Choroid plexus epithelial cell (primary cell): ENCODE measurements at regions not wholly inside any gene's neighbourhood (a gene's known extent, or its start where the extent isn't known, plus 50 kb on each side); places are given as distances from the start of the nearest gene placed in this dataset.

Experiments
- DNase-seq: peaks from one replicate; pipeline ENCODE4 v3.0.0-alpha.2; 2010; ENCODE audit warnings: low read depth
- H3K4me3 ChIP-seq: 2 replicates; pipeline ENCODE4 v1.5.1; 2011; ENCODE audit warnings: low read depth, mild to moderate bottlenecking, control low read depth, low read length, moderate library complexity
- TF ChIP-seq, protein P1 (sequence below): conservative IDR thresholded peaks from 2 replicates; pipeline ENCODE4 v1.5.1; 2011; ENCODE audit warnings: low read depth, mild to moderate bottlenecking, control low read depth, inconsistent platforms, low read length, moderate library complexity

DNA sequence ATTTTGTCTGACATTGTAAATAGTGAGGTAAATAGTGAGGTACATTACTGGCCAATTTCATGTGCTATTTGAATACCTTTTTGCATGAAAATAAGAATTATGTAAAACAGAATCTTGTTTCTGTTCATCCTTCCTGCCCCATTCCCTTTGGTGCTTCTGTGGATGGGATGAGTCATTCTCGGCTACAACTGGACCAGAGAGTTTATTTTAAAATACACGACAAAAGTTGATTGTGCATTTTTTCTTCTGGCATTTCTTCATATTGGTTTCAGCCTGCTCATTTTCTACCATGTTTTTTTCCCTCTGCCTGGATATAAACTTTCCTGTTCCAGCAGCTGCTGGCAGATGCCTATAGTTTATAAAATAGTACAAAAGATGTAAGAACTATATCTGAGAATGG is 107.5 kb downstream of the CYSLTR2 start:
- no peak overlapping the region for H3K4me3 ChIP-seq
- peak; percentile 27 for DNase-seq
- TF ChIP-seq, protein P1, sequence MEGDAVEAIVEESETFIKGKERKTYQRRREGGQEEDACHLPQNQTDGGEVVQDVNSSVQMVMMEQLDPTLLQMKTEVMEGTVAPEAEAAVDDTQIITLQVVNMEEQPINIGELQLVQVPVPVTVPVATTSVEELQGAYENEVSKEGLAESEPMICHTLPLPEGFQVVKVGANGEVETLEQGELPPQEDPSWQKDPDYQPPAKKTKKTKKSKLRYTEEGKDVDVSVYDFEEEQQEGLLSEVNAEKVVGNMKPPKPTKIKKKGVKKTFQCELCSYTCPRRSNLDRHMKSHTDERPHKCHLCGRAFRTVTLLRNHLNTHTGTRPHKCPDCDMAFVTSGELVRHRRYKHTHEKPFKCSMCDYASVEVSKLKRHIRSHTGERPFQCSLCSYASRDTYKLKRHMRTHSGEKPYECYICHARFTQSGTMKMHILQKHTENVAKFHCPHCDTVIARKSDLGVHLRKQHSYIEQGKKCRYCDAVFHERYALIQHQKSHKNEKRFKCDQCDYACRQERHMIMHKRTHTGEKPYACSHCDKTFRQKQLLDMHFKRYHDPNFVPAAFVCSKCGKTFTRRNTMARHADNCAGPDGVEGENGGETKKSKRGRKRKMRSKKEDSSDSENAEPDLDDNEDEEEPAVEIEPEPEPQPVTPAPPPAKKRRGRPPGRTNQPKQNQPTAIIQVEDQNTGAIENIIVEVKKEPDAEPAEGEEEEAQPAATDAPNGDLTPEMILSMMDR = no peak

DNA sequence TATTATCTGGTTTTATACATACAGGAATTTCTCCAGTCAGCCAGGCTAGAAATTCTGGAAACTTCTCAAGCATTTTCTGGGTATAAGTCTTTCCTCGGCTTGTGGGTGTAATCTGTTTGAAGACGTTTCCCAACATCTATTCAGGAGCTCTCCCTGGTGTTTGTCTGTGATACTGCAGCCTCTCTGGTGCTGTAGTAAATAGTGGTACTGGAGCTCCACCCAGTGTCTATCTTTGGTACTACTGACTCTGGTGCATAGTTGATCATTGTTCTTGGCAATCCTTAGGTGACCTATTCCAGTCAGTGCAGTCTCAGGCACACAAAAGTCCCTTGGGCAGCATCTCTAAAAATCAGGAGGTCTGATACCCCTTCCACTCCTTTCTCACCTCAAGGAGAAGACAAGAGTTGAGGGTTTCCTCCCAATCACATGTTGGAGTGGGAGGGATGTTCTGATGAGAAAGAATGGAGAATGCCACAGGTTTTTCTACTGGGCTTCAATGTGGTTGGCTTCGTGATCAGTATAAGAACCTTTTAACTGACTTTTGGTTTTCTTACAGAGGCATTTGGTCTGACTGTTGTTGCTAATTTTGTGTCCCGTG is 115.5 kb downstream of the CYSLTR2 start:
- peak; percentile 97 for DNase-seq
- no peak overlapping the region for H3K4me3 ChIP-seq
- TF ChIP-seq, protein P1 = peak; percentile 99

DNA sequence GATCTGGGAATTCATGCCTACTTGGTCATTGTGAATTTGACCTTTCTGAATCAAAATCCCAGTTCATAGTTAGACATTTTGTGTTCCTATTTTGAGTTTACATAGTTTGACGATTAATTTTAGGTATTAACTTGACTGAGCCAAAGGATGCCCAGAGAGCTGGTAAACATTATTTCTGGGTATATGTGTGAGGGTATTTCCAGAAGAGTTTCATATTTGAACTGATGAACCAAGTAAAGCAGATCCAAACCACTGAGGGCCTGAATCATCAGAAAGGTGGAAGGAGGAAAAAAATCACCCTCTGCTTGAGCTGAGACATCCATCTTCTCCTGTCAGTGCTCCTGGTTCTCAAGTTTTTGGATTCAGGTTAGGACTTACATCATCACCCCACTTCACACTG is 116.6 kb downstream of the CYSLTR2 start:
- DNase-seq = no peak
- no peak overlapping the region for H3K4me3 ChIP-seq
- TF ChIP-seq, protein P1 = no peak

DNA sequence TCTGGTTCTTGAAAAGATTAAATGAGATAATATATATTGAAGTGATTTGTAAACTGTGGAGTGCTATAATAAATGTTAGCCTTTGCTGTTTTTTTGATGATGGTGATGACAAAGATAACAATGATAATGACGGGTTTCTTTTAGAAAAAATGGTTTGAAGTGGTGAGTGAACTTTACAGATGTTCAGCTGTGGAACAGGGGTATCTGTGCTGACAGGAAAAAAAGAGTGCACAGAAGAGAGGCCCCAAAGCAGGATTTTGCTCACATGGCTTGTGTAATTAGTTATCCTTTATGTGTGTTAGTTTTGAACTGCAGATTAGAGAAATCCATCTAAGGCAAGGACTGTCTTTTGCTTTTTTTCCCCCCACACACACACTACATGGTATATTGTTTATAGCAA is 119.2 kb downstream of the CYSLTR2 start:
- no peak for DNase-seq
- no peak overlapping the region for H3K4me3 ChIP-seq

DNA sequence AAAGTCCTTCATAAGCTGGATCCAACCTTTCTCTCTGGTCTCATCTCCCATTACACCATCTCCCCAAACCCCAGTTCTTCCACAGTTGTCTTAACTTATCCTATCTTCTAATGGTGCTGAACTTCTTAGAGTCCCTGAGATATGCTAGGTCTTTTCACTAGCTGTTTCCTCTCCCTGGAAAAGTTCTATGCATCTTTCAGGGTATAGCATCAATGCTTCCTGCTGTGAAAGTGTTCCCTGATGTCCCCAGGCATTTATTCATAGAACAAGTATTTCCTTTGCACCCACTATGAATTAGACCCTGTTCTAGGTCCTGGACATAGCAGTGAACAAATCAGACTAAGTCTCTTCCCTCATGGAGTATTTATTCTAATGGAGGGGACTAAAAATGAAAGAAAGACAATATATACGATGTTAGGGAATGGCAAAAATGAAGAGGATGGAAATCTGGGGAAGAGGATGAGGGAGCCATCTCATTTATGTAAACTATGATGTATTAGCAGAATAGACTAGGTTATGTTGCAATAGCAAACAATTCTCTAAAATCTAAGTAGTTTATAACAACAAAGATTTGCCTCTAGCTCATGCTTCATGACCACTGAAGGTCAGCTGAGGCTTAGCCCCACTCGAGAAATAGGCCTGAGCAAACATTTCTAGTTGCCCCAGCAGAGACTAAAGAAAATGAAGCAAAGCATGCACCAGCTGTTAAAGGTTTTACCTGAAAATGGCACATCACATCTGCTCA is 120.0 kb downstream of the CYSLTR2 start:
- TF ChIP-seq, protein P1 = no peak

More for the DNA sequence above, 119.2 kb downstream of the CYSLTR2 start:
- TF ChIP-seq, protein P1 = no peak

DNA sequence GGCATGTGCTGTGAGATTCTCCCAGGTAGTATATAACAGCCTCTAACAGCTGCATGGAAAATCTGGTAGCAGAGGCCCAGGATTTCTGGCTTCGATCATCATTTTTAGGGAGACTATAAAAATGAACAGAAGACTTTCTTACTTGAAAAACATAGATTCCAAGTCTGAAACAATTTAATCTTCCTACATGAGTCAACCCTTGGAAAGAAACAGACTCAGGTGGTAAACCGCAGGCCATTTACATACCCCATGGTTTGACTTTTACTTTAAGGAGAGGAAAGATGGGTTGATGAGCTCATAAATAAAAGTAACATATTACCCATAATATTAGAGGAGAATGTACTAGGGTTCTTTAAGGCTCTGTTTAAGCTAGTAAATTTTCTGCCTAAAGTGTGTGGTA is 121.6 kb downstream of the CYSLTR2 start:
- no peak overlapping the region for H3K4me3 ChIP-seq
- TF ChIP-seq, protein P1 = no peak
- peak; percentile 44 for DNase-seq

More for the DNA sequence above, 120.0 kb downstream of the CYSLTR2 start:
- H3K4me3 ChIP-seq = no peak overlapping the region
- DNase-seq = no peak

DNA sequence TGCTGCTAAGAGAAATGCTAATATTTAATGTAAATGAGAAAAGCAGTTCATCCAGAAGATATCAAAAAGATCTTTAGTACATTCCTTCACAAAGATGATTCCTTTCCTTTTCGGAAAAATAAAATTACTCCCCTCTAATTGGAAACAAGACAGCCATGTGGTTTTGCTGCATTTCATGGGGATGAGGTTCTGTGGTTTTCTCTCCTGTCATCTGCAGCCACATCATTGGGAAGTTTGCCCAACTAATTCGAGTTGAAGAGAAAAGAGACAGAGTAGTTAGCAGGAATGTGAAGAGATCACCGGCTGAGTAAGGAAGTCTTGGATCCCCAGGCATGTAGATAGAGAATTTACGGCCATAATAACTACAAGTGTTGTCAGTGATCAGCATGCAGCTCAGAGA is 122.1 kb downstream of the CYSLTR2 start:
- peak; percentile 97 for DNase-seq
- TF ChIP-seq, protein P1 = no peak
- no peak overlapping the region for H3K4me3 ChIP-seq
